ENCODE measurements at regions not wholly inside any gene's neighbourhood (a gene's known extent, or its start where the extent isn't known, plus 50 kb on each side); places are given as distances from the start of the nearest gene placed in this dataset.

DNA sequence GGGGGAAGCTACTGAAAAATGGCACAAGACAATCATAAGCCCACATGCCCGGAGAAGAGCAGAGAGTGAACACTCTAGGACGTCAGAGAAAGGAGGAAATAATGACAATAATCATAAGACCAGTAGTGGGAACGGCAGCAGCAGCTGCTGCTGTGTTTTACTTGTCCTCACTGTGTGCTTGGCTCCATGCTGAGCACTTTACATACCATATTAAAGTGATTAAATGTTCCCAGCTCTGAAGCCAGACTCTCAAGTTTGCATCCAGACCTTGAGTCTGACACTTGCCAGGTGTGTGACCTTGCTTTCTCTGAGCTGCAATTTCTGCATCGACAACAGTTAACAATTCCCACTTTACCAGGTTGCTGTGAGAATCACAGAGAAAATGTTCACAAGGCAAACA lies 255.4 kb downstream of the SPANXN1 start:
- Histone ChIP-seq H3K9ac (ENCODE audit: insufficient read length) (no peak overlapping the region), H3K4me3 (no peak overlapping the region), H3K27ac (no peak overlapping the region), H3K36me3 (ENCODE audit: insufficient read depth, low read length) (no peaks in the 10 kb centered on the region), H3K9me3 (ENCODE audit: low read depth, low read length) (no peaks in the 10 kb centered on the region)
- TF ChIP-seq POLR2AphosphoS5 (IDR thresholded peaks at IDR 0.05; ENCODE audit: borderline replicate concordance, low read depth, low read length): no peak
- TF ChIP-seq EZH2 (IDR thresholded peaks at IDR 0.05): no peak
- TF ChIP-seq FOXP2 (optimal IDR thresholded peaks at IDR 0.05; ENCODE audit: control extremely low read depth, extremely low read length, insufficient read depth): no peak
- no peak for DNase-seq (ENCODE audit: low read depth, low spot score)

DNA sequence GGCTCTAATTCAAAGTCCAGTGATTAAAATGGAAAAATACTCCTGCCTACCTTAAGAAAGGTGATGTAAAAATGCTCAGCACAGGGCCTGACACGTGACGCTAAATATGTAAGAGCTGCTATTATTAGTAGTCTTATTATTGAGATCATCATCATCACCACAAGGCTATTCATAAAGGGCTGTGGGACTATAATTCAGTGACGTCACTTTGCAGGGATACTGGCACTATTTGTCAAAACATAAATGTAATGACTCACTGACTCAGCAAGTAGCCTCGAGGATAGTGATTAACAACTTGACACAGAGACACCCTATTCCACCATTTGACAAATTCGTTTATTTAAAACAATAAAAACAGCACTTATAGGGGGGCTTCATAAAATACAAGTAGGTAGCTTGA lies 258.9 kb downstream of the SPANXN1 start:
- no peak overlapping the region for H3K4me3 ChIP-seq
- H3K36me3 ChIP-seq (ENCODE audit: insufficient read depth, low read length): no peaks in the 10 kb centered on the region
- H3K27ac ChIP-seq: no peak overlapping the region
- no peaks in the 10 kb centered on the region for H3K9me3 ChIP-seq (ENCODE audit: low read depth, low read length)
- no peak for DNase-seq (ENCODE audit: low read depth, low spot score)
- no peak overlapping the region for H3K9ac ChIP-seq (ENCODE audit: insufficient read length)
- TF ChIP-seq EZH2 (IDR thresholded peaks at IDR 0.05): no peak
- TF ChIP-seq POLR2AphosphoS5 (IDR thresholded peaks at IDR 0.05; ENCODE audit: borderline replicate concordance, low read depth, low read length): no peak
- no peak for TF ChIP-seq FOXP2 (optimal IDR thresholded peaks at IDR 0.05; ENCODE audit: control extremely low read depth, extremely low read length, insufficient read depth)

DNA sequence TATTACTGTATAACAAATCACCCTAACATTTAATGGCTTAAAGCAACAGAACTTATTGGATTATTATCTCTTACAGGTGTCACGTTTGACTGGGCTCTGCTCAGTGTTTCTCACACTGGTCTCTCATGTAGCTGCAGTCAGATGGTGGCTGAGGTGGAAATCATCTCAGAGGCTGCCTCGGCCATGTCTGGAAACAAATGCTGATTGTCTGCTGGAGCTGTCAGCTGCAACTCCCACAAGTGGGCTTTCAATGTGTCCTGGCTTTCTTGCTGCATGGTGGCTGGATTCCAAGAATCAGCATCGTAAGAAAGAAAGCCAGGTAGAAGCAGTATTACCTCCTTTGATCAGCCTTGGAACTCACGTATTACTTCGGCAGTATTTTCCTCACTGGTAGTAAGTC lies 277.6 kb downstream of the SPANXN1 start:
- H3K27ac ChIP-seq: no peak overlapping the region
- H3K36me3 ChIP-seq (ENCODE audit: insufficient read depth, low read length): no peaks in the 10 kb centered on the region
- TF ChIP-seq POLR2AphosphoS5 (IDR thresholded peaks at IDR 0.05; ENCODE audit: borderline replicate concordance, low read depth, low read length) (no peak), FOXP2 (optimal IDR thresholded peaks at IDR 0.05; ENCODE audit: control extremely low read depth, extremely low read length, insufficient read depth) (no peak), EZH2 (IDR thresholded peaks at IDR 0.05) (no peak)
- no peak overlapping the region for H3K9ac ChIP-seq (ENCODE audit: insufficient read length)
- H3K9me3 ChIP-seq (ENCODE audit: low read depth, low read length): no peaks in the 10 kb centered on the region
- H3K4me3 ChIP-seq: no peak overlapping the region
- DNase-seq (ENCODE audit: low read depth, low spot score): no peak

DNA sequence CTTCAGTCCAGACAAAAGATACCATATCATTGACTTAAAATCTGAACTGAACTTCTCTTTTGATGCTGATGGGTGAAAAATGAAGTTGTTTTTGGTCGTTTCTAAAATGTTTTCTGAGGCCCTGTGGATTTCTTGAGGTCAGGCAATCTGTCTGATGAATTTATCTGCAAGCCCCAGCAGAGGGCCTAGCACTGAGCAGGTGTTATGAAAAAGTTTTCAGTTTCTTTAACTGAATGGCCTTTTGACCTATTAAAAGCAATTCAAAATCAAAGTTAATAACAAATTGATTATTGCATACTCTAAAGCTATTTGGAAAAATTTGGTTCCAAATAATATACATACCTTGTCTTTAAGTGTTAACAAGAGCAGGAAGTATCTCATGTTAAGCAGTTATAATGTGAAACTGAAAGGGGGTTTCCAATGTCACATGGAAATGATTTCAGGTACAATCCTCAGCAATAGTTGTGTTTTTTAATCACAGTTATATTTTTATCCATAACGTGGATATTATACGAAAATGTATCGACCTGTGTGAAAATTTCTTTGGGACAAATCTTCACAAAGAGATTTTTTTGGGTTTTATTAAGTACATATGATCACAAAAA lies 285.0 kb downstream of the SPANXN1 start:
- Histone ChIP-seq H3K27ac (no peak overlapping the region), H3K36me3 (ENCODE audit: insufficient read depth, low read length) (no peaks in the 10 kb centered on the region), H3K9ac (ENCODE audit: insufficient read length) (no peak overlapping the region), H3K4me3 (no peak overlapping the region), H3K9me3 (ENCODE audit: low read depth, low read length) (no peaks in the 10 kb centered on the region)
- no peak for TF ChIP-seq FOXP2 (optimal IDR thresholded peaks at IDR 0.05; ENCODE audit: control extremely low read depth, extremely low read length, insufficient read depth)
- no peak for TF ChIP-seq EZH2 (IDR thresholded peaks at IDR 0.05)
- no peak for TF ChIP-seq POLR2AphosphoS5 (IDR thresholded peaks at IDR 0.05; ENCODE audit: borderline replicate concordance, low read depth, low read length)
- no peak for DNase-seq (ENCODE audit: low read depth, low spot score)

DNA sequence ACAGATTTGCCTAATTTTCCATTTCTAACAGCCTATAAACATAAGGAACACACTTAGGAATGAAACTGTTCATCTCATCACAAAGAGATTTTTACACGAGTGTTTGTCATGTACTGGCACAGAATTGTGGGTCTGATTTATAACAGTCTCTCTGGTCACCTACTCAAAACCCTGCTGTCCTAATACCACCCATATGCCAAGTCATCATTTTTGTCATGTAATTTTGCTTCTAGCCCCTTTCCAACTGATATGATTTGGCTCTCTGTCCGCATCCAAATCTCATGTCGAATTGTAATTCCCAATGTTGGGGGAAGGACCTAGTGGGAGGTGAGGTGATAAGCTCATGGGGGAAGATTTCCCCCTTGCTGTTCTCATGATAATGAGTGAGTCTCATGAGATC lies 284.1 kb upstream of the SLITRK2 start:
- DNase-seq (ENCODE audit: low read depth, low spot score): no peak
- H3K27ac ChIP-seq: no peak overlapping the region
- TF ChIP-seq POLR2AphosphoS5 (IDR thresholded peaks at IDR 0.05; ENCODE audit: borderline replicate concordance, low read depth, low read length): no peak
- no peak for TF ChIP-seq FOXP2 (optimal IDR thresholded peaks at IDR 0.05; ENCODE audit: control extremely low read depth, extremely low read length, insufficient read depth)
- TF ChIP-seq EZH2 (IDR thresholded peaks at IDR 0.05): no peak
- no peak overlapping the region for H3K9ac ChIP-seq (ENCODE audit: insufficient read length)
- no peak overlapping the region for H3K4me3 ChIP-seq
- no peaks in the 10 kb centered on the region for H3K36me3 ChIP-seq (ENCODE audit: insufficient read depth, low read length)
- no peaks in the 10 kb centered on the region for H3K9me3 ChIP-seq (ENCODE audit: low read depth, low read length)

DNA sequence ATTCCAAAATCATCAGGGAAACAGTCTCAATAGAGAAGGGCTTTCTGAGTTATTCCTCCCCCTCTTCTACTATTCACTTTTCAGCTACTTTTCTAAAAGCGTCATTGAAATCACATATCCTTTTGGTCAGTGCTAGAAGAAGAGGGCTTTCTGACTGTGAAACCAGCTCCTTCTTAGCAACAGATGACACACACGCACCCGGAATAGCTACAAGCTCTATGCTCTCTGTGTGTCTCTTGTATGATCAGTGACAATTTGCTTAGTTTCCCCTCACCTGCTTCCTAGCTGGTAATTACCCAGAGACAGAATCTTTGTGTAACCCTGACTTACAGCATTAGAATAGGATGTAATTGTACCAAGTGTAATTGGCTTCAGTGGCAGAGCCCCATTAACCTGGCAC lies 268.1 kb upstream of the SLITRK2 start:
- TF ChIP-seq FOXP2 (optimal IDR thresholded peaks at IDR 0.05; ENCODE audit: control extremely low read depth, extremely low read length, insufficient read depth) (no peak), POLR2AphosphoS5 (IDR thresholded peaks at IDR 0.05; ENCODE audit: borderline replicate concordance, low read depth, low read length) (no peak), EZH2 (IDR thresholded peaks at IDR 0.05) (no peak)
- DNase-seq (ENCODE audit: low read depth, low spot score): no peak
- Histone ChIP-seq H3K36me3 (ENCODE audit: insufficient read depth, low read length) (no peaks in the 10 kb centered on the region), H3K9me3 (ENCODE audit: low read depth, low read length) (no peaks in the 10 kb centered on the region), H3K27ac (no peak overlapping the region), H3K9ac (ENCODE audit: insufficient read length) (no peak overlapping the region), H3K4me3 (no peak overlapping the region)

DNA sequence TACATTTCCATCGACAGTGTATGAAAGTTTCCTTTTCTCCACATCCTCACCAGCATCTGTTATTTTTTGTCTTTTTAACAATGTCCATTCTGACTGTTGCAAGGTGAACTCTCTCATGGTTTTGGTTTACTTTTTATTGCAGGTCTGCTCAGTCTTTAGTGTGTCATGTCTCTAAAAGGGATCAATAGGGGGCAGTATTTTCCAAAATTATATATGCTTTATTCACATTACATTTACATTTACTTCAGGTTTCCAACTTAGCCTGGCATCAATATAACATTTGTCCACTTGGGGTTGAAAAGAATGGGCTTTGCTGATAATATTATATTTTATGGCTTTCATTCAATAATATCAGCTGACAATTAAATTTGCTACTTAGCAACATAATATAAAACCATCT lies 265.0 kb upstream of the SLITRK2 start:
- Histone ChIP-seq H3K9ac (ENCODE audit: insufficient read length) (no peak overlapping the region), H3K4me3 (no peak overlapping the region), H3K36me3 (ENCODE audit: insufficient read depth, low read length) (no peaks in the 10 kb centered on the region), H3K27ac (no peak overlapping the region), H3K9me3 (ENCODE audit: low read depth, low read length) (no peaks in the 10 kb centered on the region)
- TF ChIP-seq EZH2 (IDR thresholded peaks at IDR 0.05) (no peak), FOXP2 (optimal IDR thresholded peaks at IDR 0.05; ENCODE audit: control extremely low read depth, extremely low read length, insufficient read depth) (no peak), POLR2AphosphoS5 (IDR thresholded peaks at IDR 0.05; ENCODE audit: borderline replicate concordance, low read depth, low read length) (no peak)
- no peak for DNase-seq (ENCODE audit: low read depth, low spot score)

DNA sequence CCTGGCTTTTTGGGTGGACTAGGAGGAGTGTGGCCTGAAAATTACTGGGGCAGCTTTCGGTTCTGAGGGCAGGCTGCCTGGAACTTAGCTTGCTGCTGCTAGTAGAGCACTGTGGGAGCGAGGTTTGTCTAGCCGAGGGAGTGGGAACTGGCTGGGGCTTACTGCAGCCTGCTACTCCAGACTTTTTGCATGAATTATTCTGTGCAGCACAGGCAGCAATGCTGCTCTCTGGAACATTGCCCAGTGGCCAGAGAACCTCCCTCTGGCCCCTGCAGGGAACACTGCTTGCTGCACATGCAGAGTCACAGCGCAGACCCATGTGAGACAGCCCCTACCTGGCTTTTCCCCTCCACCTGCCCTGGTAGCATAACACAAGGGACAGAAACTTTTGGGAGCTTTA lies 263.9 kb upstream of the SLITRK2 start:
- Histone ChIP-seq H3K27ac (no peak overlapping the region), H3K36me3 (ENCODE audit: insufficient read depth, low read length) (no peaks in the 10 kb centered on the region), H3K4me3 (no peak overlapping the region), H3K9me3 (ENCODE audit: low read depth, low read length) (no peaks in the 10 kb centered on the region), H3K9ac (ENCODE audit: insufficient read length) (no peak overlapping the region)
- no peak for TF ChIP-seq POLR2AphosphoS5 (IDR thresholded peaks at IDR 0.05; ENCODE audit: borderline replicate concordance, low read depth, low read length)
- TF ChIP-seq FOXP2 (optimal IDR thresholded peaks at IDR 0.05; ENCODE audit: control extremely low read depth, extremely low read length, insufficient read depth): no peak
- no peak for TF ChIP-seq EZH2 (IDR thresholded peaks at IDR 0.05)
- no peak for DNase-seq (ENCODE audit: low read depth, low spot score)

DNA sequence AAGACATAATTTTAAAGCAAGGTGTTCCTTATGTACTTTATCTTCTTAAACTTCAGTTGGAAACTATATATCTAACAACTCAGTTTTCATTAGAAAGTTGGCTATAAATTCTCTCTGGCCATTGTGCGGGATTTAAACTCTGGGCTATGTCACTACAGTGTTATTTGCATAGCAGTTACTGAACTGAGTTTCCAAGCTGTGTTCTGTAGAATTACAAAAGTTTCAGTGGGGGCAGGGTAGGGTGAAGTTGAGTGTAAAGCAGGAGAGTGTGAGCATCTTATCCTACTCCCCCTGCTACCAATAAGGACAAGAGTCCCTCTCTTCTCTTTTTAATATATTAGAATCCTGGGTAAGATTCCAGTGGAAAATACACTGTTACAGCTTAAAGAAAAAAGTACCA lies 254.5 kb upstream of the SLITRK2 start:
- Histone ChIP-seq H3K27ac (no peak overlapping the region), H3K9ac (ENCODE audit: insufficient read length) (no peak overlapping the region), H3K4me3 (no peak overlapping the region), H3K9me3 (ENCODE audit: low read depth, low read length) (no peaks in the 10 kb centered on the region), H3K36me3 (ENCODE audit: insufficient read depth, low read length) (no peaks in the 10 kb centered on the region)
- DNase-seq (ENCODE audit: low read depth, low spot score): no peak
- no peak for TF ChIP-seq FOXP2 (optimal IDR thresholded peaks at IDR 0.05; ENCODE audit: control extremely low read depth, extremely low read length, insufficient read depth)
- TF ChIP-seq EZH2 (IDR thresholded peaks at IDR 0.05): no peak
- no peak for TF ChIP-seq POLR2AphosphoS5 (IDR thresholded peaks at IDR 0.05; ENCODE audit: borderline replicate concordance, low read depth, low read length)
